K562 (cell line): ENCODE measurements at regions not wholly inside any gene's neighbourhood (a gene's known extent, or its start where the extent isn't known, plus 50 kb on each side); places are given as distances from the start of the nearest gene placed in this dataset.

Source experiments
- FOXM1 ChIP-seq, 2 experiments: fragments of 450-650 bp in 1 of 2; sonication (generic) in 1 of 2; formaldehyde crosslinking in 1 of 2; IDR thresholded peaks; 2 replicates each; pipeline versions ENCODE4 v1.6.1 to v1.9.0; 2017 to 2022; ENCODE audit warnings: low read depth in 2 of 2, mild to moderate bottlenecking in 2 of 2, missing genetic modification reagents in 1 of 2, moderate library complexity in 1 of 2
- HMG20B ChIP-seq: fragments of 250-450 bp; sonication (Bioruptor Pico); IDR thresholded peaks from 2 replicates; pipeline ENCODE4 v1.5.0; 2021; ENCODE audit warnings: mild to moderate bottlenecking
- MYC ChIP-seq, 2 experiments: fragments of 250-450 bp in 1 of 2; sonication (Bioruptor Pico) in 1 of 2; IDR thresholded peaks; 2 replicates each; pipeline versions ENCODE4 v1.5.1 to v1.6.1; 2012 to 2021; ENCODE audit warnings: low read depth in 2 of 2, borderline replicate concordance in 1 of 2, improper control_type of control experiment in 1 of 2, low read length in 1 of 2, mild to moderate bottlenecking in 1 of 2, moderate library complexity in 1 of 2
- NEUROD1 ChIP-seq: fragments of 150-350 bp; IDR thresholded peaks from 2 replicates; pipeline ENCODE4 v1.6.1; 2014; ENCODE audit warnings: borderline replicate concordance, low read length, low read depth; ENCODE audit not compliant: partially characterized antibody
- NFIX ChIP-seq: fragments of 250-450 bp; sonication (Bioruptor Pico); IDR thresholded peaks from 2 replicates; pipeline ENCODE4 v1.4.0; 2020; ENCODE audit warnings: low read depth, mild to moderate bottlenecking, moderate library complexity
- PREB ChIP-seq: sonication (generic); formaldehyde crosslinking; IDR thresholded peaks from 2 replicates; pipeline ENCODE4 v1.8.1; 2023; ENCODE audit warnings: mild to moderate bottlenecking, missing genetic modification reagents
- RBM14 ChIP-seq: fragments of 200-400 bp; formaldehyde crosslinking; IDR thresholded peaks from 2 replicates; pipeline ENCODE4 v1.6.1; 2018; ENCODE audit warnings: low read depth, mild to moderate bottlenecking, low read length, moderate library complexity, borderline replicate concordance; ENCODE audit not compliant: insufficient read depth
- SREBF1 ChIP-seq: fragments of 150-350 bp; IDR thresholded peaks from 2 replicates; pipeline ENCODE4 v1.6.1; 2014; ENCODE audit warnings: antibody characterized with exemption, low read depth, low read length, borderline replicate concordance
- ZBTB17 ChIP-seq: fragments of 450-650 bp; formaldehyde crosslinking; IDR thresholded peaks from 2 replicates; pipeline ENCODE4 v1.4.0; 2020; ENCODE audit warnings: mild to moderate bottlenecking
- ZKSCAN8 ChIP-seq: fragments of 200-800 bp; sonication (Bioruptor generic); IDR thresholded peaks from 2 replicates; pipeline ENCODE4 v1.6.1; 2016; ENCODE audit warnings: missing genetic modification characterization, missing compliant biosample characterization
- ZNF23 ChIP-seq: fragments of 250-450 bp; sonication (Bioruptor Pico); IDR thresholded peaks from 2 replicates; pipeline ENCODE4 v1.4.0; 2020; ENCODE audit warnings: mild to moderate bottlenecking
- ZNF280B ChIP-seq: fragments of 250-450 bp; sonication (Bioruptor Pico); IDR thresholded peaks from 2 replicates; pipeline ENCODE4 v1.5.1; 2021; ENCODE audit warnings: mild to moderate bottlenecking
- ZNF311 ChIP-seq: fragments of 250-450 bp; sonication (Bioruptor Pico); IDR thresholded peaks from 2 replicates; pipeline ENCODE4 v1.4.0; 2020; ENCODE audit warnings: mild to moderate bottlenecking, moderate library complexity
- ZNF324 ChIP-seq: fragments of 250-450 bp; sonication (Bioruptor Pico); IDR thresholded peaks from 2 replicates; pipeline ENCODE4 v1.4.0; 2020; ENCODE audit warnings: mild to moderate bottlenecking

- peak; percentile 61; the same call in 1 of the 2 replicates for TF ChIP-seq MYC (IDR thresholded peaks at IDR 0.05; ENCODE audit: low read depth, low read length)
- TF ChIP-seq MYC (CRISPR knock-in tag; IDR thresholded peaks at IDR 0.05; ENCODE audit: borderline replicate concordance, low read depth) = no peak
- TF ChIP-seq FOXM1 (IDR thresholded peaks at IDR 0.05; ENCODE audit: low read depth) = peak; percentile 17; the same call in 1 of the 2 replicates
- TF ChIP-seq FOXM1 (CRISPR knock-in tag; IDR thresholded peaks at IDR 0.05; ENCODE audit: low read depth) = no peak; the same call in none of the 2 replicates
- peak; percentile 84 for TF ChIP-seq NEUROD1
- no peak for TF ChIP-seq SREBF1
- TF ChIP-seq NFIX (CRISPR knock-in tag) = peak; percentile 55; the same call in 1 of the 2 replicates
- no peak for TF ChIP-seq ZNF324 (CRISPR knock-in tag)
- no peak for TF ChIP-seq ZNF280B
- peak; percentile 87; the same call in 1 of the 2 replicates for TF ChIP-seq HMG20B (CRISPR knock-in tag)
- no peak for TF ChIP-seq RBM14
- no peak for TF ChIP-seq ZNF23
- peak; percentile 89 for TF ChIP-seq ZNF311
- TF ChIP-seq ZKSCAN8 = no peak; the same call in 1 of the 2 replicates
- TF ChIP-seq ZBTB17 (CRISPR knock-in tag) = peak; percentile 90
- peak; percentile 91; the same call in 1 of the 2 replicates for TF ChIP-seq PREB (CRISPR knock-in tag)
Observed at GRCh38 chr6:26204332-26205160, 117.3 kb downstream of the HFE start (continued).
